ENCODE measurements at regions not wholly inside any gene's neighbourhood (a gene's known extent, or its start where the extent isn't known, plus 50 kb on each side); places are given as distances from the start of the nearest gene placed in this dataset.

GRCh38 chr18:78929516-78929915 lies 50.1 kb upstream of the SALL3 start:
- ATAC-seq (replicated peaks in 1 of 2) (no peak), DNase-seq (no peak)
- no peaks in the 10 kb centered on the region for H3K36me3 Mint-ChIP-seq (ENCODE audit: insufficient read depth in 2 of 2)
- H3K27me3 Mint-ChIP-seq (ENCODE audit: low read depth): no peaks in the 10 kb centered on the region
- H3K27ac Mint-ChIP-seq: no peak overlapping the region
- H3K9me3 Mint-ChIP-seq: no peaks in the 10 kb centered on the region
- no peak overlapping the region for H3K4me3 Mint-ChIP-seq
- H3K4me1 Mint-ChIP-seq (ENCODE audit: low read depth): no peaks in the 10 kb centered on the region

Measured in activated T-cell treated with anti-CD3 and anti-CD28 coated beads, Interleukin-2, amount 50 U/mL, for 72 hours (primary cell).